Skeletal muscle satellite cell (primary cell): ENCODE measurements at regions not wholly inside any gene's neighbourhood (a gene's known extent, or its start where the extent isn't known, plus 50 kb on each side); places are given as distances from the start of the nearest gene placed in this dataset.
"Not testable (repeated sequence)": the region's sequence is repeated elsewhere in the genome, so short reads cannot be mapped to it uniquely, and the experiment has no call there.

Source experiments
- H3K27me3 ChIP-seq: 2 replicates; pipeline ENCODE4 v1.7.0; 2013; ENCODE audit warnings: low read length; ENCODE audit not compliant: control insufficient read depth, insufficient read depth
- H3K36me3 ChIP-seq: 2 replicates; pipeline ENCODE4 v1.7.0; 2013; ENCODE audit warnings: mild to moderate bottlenecking, control low read depth, low read length; ENCODE audit not compliant: insufficient read depth
- H3K4me1 ChIP-seq: 2 replicates; pipeline ENCODE4 v1.7.0; 2013; ENCODE audit warnings: low read length; ENCODE audit not compliant: control insufficient read depth, insufficient read depth
- H3K4me2 ChIP-seq: 2 replicates; pipeline ENCODE4 v1.7.0; 2013; ENCODE audit warnings: mild to moderate bottlenecking, low read length
- H3K4me3 ChIP-seq: 2 replicates; pipeline ENCODE4 v1.7.0; 2013; ENCODE audit warnings: low read length
- H3K9ac ChIP-seq: 2 replicates; pipeline ENCODE4 v1.7.0; 2013; ENCODE audit warnings: mild to moderate bottlenecking, low read depth, low read length, moderate library complexity
- H3K9me3 ChIP-seq: replicated peaks from 2 replicates; pipeline ENCODE4 v1.7.0; 2013; ENCODE audit warnings: mild to moderate bottlenecking, control low read depth, low read length

- Histone ChIP-seq H3K9ac (no peak overlapping the region), H3K4me2 (no peak overlapping the region), H3K4me1 (no peaks in the 10 kb centered on the region), H3K27me3 (no peaks in the 10 kb centered on the region), H3K36me3 (no peaks in the 10 kb centered on the region), H3K9me3 (no peaks in the 10 kb centered on the region), H3K4me3 (no peak overlapping the region)
Observed at GRCh38 chr5:60457233-60457632, 242.7 kb downstream of the DEPDC1B start.

DNA sequence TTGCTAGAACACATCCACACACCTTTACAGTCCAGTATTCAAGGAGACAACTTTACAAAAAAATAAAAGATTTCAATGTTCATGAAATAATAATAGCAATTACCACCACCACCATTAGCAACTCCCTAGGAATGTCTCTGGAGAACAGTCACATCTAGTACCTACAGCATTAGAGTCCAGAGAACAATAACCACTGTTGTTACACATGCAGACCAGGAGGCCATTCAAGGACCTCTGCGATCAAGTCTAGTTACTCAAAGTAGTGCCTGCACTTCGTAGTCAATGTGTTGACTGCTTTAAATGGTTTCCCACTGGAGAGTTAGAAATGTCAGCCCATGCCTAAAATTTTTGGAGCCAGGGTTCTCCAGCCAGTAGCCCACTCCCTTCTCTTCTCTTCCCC lies 244.4 kb downstream of the DEPDC1B start:
- Histone ChIP-seq H3K27me3 (no peaks in the 10 kb centered on the region), H3K9ac (no peak overlapping the region), H3K9me3 (no peaks in the 10 kb centered on the region), H3K4me1 (no peaks in the 10 kb centered on the region), H3K36me3 (no peaks in the 10 kb centered on the region), H3K4me3 (no peak overlapping the region), H3K4me2 (no peak overlapping the region)

DNA sequence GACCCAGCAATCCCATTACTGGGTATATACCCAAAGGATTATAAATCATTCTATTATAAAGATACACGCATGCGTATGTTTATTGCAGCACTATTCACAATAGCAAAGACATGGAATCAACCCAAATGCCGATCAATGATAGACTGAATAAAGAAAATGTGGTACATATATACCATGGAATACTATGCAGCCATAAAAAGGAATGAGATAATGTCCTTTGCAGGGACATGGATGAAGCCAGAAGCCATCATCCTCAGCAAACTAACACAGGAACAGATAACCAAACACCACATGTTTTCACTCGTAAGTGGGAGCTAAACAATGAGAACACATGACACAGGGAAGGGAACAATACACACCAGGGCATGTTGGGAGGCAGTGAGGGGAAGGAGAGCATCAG lies 245.7 kb downstream of the DEPDC1B start:
- not testable (repeated sequence) for H3K4me2 ChIP-seq, H3K4me1 ChIP-seq, H3K36me3 ChIP-seq, H3K27me3 ChIP-seq, H3K9me3 ChIP-seq, H3K9ac ChIP-seq, H3K4me3 ChIP-seq

- Histone ChIP-seq H3K9ac (no peak overlapping the region), H3K27me3 (no peaks in the 10 kb centered on the region), H3K36me3 (no peaks in the 10 kb centered on the region), H3K9me3 (no peaks in the 10 kb centered on the region), H3K4me1 (no peaks in the 10 kb centered on the region), H3K4me3 (no peak overlapping the region), H3K4me2 (no peak overlapping the region)
Observed at GRCh38 chr5:60453186-60453976, 246.6 kb downstream of the DEPDC1B start.

GRCh38 chr5:60448600-60448999 lies 251.4 kb downstream of the DEPDC1B start:
- no peaks in the 10 kb centered on the region for H3K27me3 ChIP-seq
- H3K36me3 ChIP-seq, result no peaks in the 10 kb centered on the region
- H3K9ac ChIP-seq, result no peak overlapping the region
- no peak overlapping the region for H3K4me2 ChIP-seq
- H3K4me3 ChIP-seq, result no peak overlapping the region
- H3K4me1 ChIP-seq, result no peaks in the 10 kb centered on the region
- no peaks in the 10 kb centered on the region for H3K9me3 ChIP-seq

DNA sequence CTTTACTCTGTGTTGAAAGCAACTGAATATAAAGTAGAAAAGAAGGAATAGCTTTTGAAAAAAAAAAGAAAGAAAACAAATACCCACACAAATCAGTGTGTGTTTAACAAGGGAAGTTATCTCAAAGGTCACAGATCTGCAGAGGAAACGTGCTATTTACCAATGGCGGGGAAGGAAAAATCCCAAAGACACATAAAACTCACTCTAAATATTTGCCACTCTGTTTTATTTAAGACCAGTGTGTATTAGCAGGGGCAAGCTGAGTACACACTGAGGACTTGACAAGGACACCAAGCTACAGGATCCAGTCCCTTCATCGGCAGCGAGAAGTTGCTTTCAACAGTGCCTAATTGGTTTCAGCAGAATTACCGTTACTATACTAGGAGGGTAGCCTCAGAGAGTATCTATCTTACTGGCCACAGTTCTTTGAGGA lies 252.5 kb downstream of the DEPDC1B start:
- no peaks in the 10 kb centered on the region for H3K4me1 ChIP-seq
- H3K27me3 ChIP-seq, result no peaks in the 10 kb centered on the region
- H3K36me3 ChIP-seq, result no peaks in the 10 kb centered on the region
- no peak overlapping the region for H3K4me3 ChIP-seq
- H3K4me2 ChIP-seq, result no peak overlapping the region
- H3K9me3 ChIP-seq, result no peaks in the 10 kb centered on the region
- H3K9ac ChIP-seq, result no peak overlapping the region

GRCh38 chr5:60446917-60447316 lies 253.0 kb downstream of the DEPDC1B start:
- Histone ChIP-seq H3K4me1 (no peaks in the 10 kb centered on the region), H3K4me3 (no peak overlapping the region), H3K27me3 (no peaks in the 10 kb centered on the region), H3K9ac (no peak overlapping the region), H3K36me3 (no peaks in the 10 kb centered on the region), H3K4me2 (no peak overlapping the region), H3K9me3 (no peaks in the 10 kb centered on the region)

GRCh38 chr5:60445921-60446320 lies 254.0 kb downstream of the DEPDC1B start:
- H3K4me2 ChIP-seq, result no peak overlapping the region
- H3K4me3 ChIP-seq, result no peak overlapping the region
- H3K9ac ChIP-seq, result no peak overlapping the region
- H3K4me1 ChIP-seq, result no peaks in the 10 kb centered on the region
- no peaks in the 10 kb centered on the region for H3K36me3 ChIP-seq
- no peaks in the 10 kb centered on the region for H3K27me3 ChIP-seq
- no peaks in the 10 kb centered on the region for H3K9me3 ChIP-seq

- H3K36me3 ChIP-seq, result no peaks in the 10 kb centered on the region
- H3K4me2 ChIP-seq, result no peak overlapping the region
- H3K9ac ChIP-seq, result no peak overlapping the region
- no peaks in the 10 kb centered on the region for H3K9me3 ChIP-seq
- no peaks in the 10 kb centered on the region for H3K27me3 ChIP-seq
- no peaks in the 10 kb centered on the region for H3K4me1 ChIP-seq
- no peak overlapping the region for H3K4me3 ChIP-seq
Observed at GRCh38 chr5:60445427-60445826, 254.5 kb downstream of the DEPDC1B start.

DNA sequence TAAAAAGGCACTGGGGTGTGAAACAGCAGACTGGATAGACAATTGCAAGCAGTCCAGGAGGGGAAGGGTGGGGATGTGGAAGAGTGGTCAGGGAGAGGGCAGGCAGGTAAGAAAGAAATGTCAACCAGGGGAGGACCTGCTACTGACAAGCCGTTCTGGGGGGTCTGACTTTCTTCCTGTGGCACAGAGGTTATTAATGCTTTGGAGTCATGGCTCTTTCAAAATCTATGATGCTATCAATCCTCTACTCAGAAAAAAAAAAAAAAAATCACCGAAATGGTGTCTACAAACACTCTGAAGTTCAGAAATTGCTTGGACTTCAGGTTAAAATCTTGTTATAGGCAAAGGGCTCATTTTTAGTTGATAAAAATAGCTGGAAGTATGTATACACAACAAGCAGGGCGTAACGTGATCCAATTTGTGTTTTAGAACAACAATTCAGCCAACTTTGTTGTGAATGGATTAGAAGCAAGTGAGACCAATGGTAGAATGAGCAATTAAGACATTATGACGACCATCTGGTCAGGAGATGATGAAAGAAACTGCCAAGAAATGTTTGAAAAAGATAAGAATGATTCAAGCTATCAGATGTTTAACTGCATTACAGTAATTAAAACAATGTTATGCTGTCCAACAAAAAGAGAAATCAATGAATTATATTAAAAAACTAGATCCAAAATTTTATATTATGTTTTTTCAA lies 255.2 kb downstream of the DEPDC1B start:
- Histone ChIP-seq H3K4me1 (no peaks in the 10 kb centered on the region), H3K9me3 (no peaks in the 10 kb centered on the region), H3K36me3 (no peaks in the 10 kb centered on the region)

GRCh38 chr5:60439552-60439951 lies 260.4 kb downstream of the DEPDC1B start:
- no peak overlapping the region for H3K9ac ChIP-seq
- no peaks in the 10 kb centered on the region for H3K27me3 ChIP-seq
- H3K4me1 ChIP-seq, result no peaks in the 10 kb centered on the region
- H3K4me2 ChIP-seq, result no peak overlapping the region
- H3K9me3 ChIP-seq, result no peaks in the 10 kb centered on the region
- H3K36me3 ChIP-seq, result no peaks in the 10 kb centered on the region
- H3K4me3 ChIP-seq, result no peak overlapping the region

More for the DNA sequence above, 255.2 kb downstream of the DEPDC1B start:
- Histone ChIP-seq H3K4me3 (no peak overlapping the region), H3K27me3 (no peaks in the 10 kb centered on the region), H3K4me2 (no peak overlapping the region), H3K9ac (no peak overlapping the region)

DNA sequence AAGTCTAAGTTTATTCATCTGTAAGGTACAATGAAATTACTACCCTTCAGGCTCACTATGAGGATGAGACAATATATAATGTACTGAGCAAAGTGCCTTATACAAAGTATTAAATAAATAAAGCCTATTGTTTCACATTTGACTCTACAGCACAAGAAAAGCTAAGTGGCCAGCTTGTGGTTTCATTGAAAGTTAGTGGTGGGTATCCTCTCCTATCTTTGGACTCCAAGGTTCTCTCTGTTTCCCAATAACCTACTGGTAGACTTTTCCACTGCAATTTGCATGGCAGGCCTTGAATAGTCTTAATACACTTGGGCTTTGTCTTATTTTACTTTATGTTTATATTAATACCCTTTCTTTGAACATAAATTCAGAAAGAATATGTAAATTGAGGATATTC lies 262.7 kb downstream of the DEPDC1B start:
- Histone ChIP-seq H3K27me3 (no peaks in the 10 kb centered on the region), H3K9ac (no peak overlapping the region), H3K36me3 (no peaks in the 10 kb centered on the region), H3K4me2 (no peak overlapping the region), H3K9me3 (no peaks in the 10 kb centered on the region), H3K4me3 (no peak overlapping the region), H3K4me1 (no peaks in the 10 kb centered on the region)
